A673 (cell line): ENCODE measurements at regions not wholly inside any gene's neighbourhood (a gene's known extent, or its start where the extent isn't known, plus 50 kb on each side); places are given as distances from the start of the nearest gene placed in this dataset.

ENCODE experiments used
- BruUV-seq: library from RNA; stranded (reverse); fragments of 400-500 nt; replicated peaks from 2 replicates; lab custom pipeline; 2021; lab: Mats Ljungman, UMichigan
- CTCF ChIA-PET: fragments of 300-600 bp; sonication (Branson Sonifier 250); formaldehyde crosslinking; loops from one replicate; lab custom pipeline; 2022; ENCODE audit warnings: antibody characterized with exemption; lab: Charles Lee
- POLR2A ChIA-PET: fragments of 300-600 bp; sonication (Branson Sonifier 250); formaldehyde crosslinking; loops from one replicate; lab custom pipeline; 2022; ENCODE audit warnings: antibody characterized with exemption; ENCODE audit not compliant: low non-redundant PET; lab: Charles Lee
- DNase-seq: peaks from one replicate; pipeline ENCODE4 v3.0.0-alpha.2; 2015; ENCODE audit warnings: low spot score
- H3K27ac ChIP-seq: fragments of 200-600 bp; sonication (generic); 2 replicates; pipeline ENCODE4 v1.5.1; 2016; ENCODE audit warnings: mixed run types, low read depth, mild to moderate bottlenecking, mixed read lengths, antibody characterized with exemption, low read length; ENCODE audit not compliant: poor library complexity, severe bottlenecking
- H3K27me3 ChIP-seq: fragments of 200-600 bp; sonication (generic); replicated peaks from 2 replicates; pipeline ENCODE4 v1.6.1; 2017; ENCODE audit warnings: mixed run types, low read depth, mild to moderate bottlenecking, mixed read lengths, antibody characterized with exemption, low read length; ENCODE audit not compliant: insufficient read depth, poor library complexity
- H3K36me3 ChIP-seq: fragments of 200-600 bp; sonication (generic); 2 replicates; pipeline ENCODE4 v1.6.1; 2016; ENCODE audit warnings: mixed run types, mild to moderate bottlenecking, mixed read lengths, antibody characterized with exemption, low read length; ENCODE audit not compliant: insufficient read depth, poor library complexity, severe bottlenecking
- H3K4me1 ChIP-seq: fragments of 200-600 bp; sonication (generic); 2 replicates; pipeline ENCODE4 v1.6.1; 2017; ENCODE audit warnings: mixed run types, mild to moderate bottlenecking, mixed read lengths, antibody characterized with exemption, low read length; ENCODE audit not compliant: insufficient read depth, poor library complexity, severe bottlenecking
- H3K4me3 ChIP-seq: fragments of 200-600 bp; sonication (generic); 2 replicates; pipeline ENCODE4 v1.5.1; 2016; ENCODE audit warnings: low read depth, mixed run types, mild to moderate bottlenecking, mixed read lengths, low read length; ENCODE audit not compliant: poor library complexity, severe bottlenecking
- H3K9me3 ChIP-seq: fragments of 200-600 bp; sonication (generic); 2 replicates; pipeline ENCODE4 v1.6.1; 2016; ENCODE audit warnings: mixed run types, low read depth, mild to moderate bottlenecking, mixed read lengths, antibody characterized with exemption, low read length; ENCODE audit not compliant: poor library complexity, severe bottlenecking
- CTCF ChIP-seq: fragments of 300-800, 200-600 bp; sonication (generic); conservative IDR thresholded peaks from 2 replicates; pipeline ENCODE4 v1.5.1; 2017; ENCODE audit warnings: low read depth, mild to moderate bottlenecking, antibody characterized with exemption, low read length, moderate library complexity, mixed read lengths
- EZH2 ChIP-seq: fragments of 200-600 bp; sonication (generic); IDR thresholded peaks from 2 replicates; pipeline ENCODE4 v1.6.1; 2017; ENCODE audit warnings: borderline replicate concordance, low read depth, mild to moderate bottlenecking, mixed read lengths, antibody characterized with exemption, low read length; ENCODE audit not compliant: poor library complexity, severe bottlenecking
- intact Hi-C: fragments of 100-400 bp; cut with micrococcal nuclease; formaldehyde crosslinking; loops from one replicate; pipeline ENCODE4 v1.10.0; 2022; ENCODE audit not compliant: unreplicated experiment

GRCh38 chr13:100753376-100753775, 78.8 kb upstream of the TMTC4 start:
- H3K36me3 ChIP-seq = no peaks in the 10 kb centered on the region
- no peak for TF ChIP-seq EZH2
- TF ChIP-seq CTCF = no peak
- no TSS peak for BruUV-seq
- ChIA-PET POLR2A (no interaction called here), CTCF (interaction anchor here (0.6 kb wide), 1 partner anchor 27 kb away, joined by 8 read pairs; no protein-coding TSS in a partner anchor)
- H3K4me1 ChIP-seq = no peaks in the 10 kb centered on the region
- H3K9me3 ChIP-seq = no peaks in the 10 kb centered on the region
- no peak overlapping the region for H3K4me3 ChIP-seq
- intact Hi-C loops = no loop called here
- no peaks in the 10 kb centered on the region for H3K27me3 ChIP-seq
- H3K27ac ChIP-seq = no peak overlapping the region
- no peak for DNase-seq

- ChIA-PET CTCF (no interaction called here), POLR2A (no interaction called here)
- no peaks in the 10 kb centered on the region for H3K9me3 ChIP-seq
- H3K27ac ChIP-seq = no peak overlapping the region
- DNase-seq = peak; percentile 22
- TF ChIP-seq CTCF (no peak), EZH2 (no peak)
- no peaks in the 10 kb centered on the region for H3K27me3 ChIP-seq
- H3K36me3 ChIP-seq = no peaks in the 10 kb centered on the region
- H3K4me1 ChIP-seq = no peaks in the 10 kb centered on the region
- no TSS peak for BruUV-seq
- intact Hi-C loops = no loop called here
- no peak overlapping the region for H3K4me3 ChIP-seq
Measured at GRCh38 chr13:100751826-100752225, 77.2 kb upstream of the TMTC4 start.

- Histone ChIP-seq H3K27me3 (no peaks in the 10 kb centered on the region), H3K36me3 (no peaks in the 10 kb centered on the region), H3K9me3 (no peaks in the 10 kb centered on the region), H3K4me1 (no peaks in the 10 kb centered on the region), H3K27ac (no peak overlapping the region), H3K4me3 (no peak overlapping the region)
- CTCF ChIA-PET = no interaction called here
- DNase-seq = no peak
- intact Hi-C loops = no loop called here
- POLR2A ChIA-PET = no interaction called here
- no TSS peak for BruUV-seq
- TF ChIP-seq CTCF = no peak
- no peak for TF ChIP-seq EZH2
Measured at GRCh38 chr13:100746953-100747683, 72.5 kb upstream of the TMTC4 start.
